A673 (cell line): ENCODE measurements at regions not wholly inside any gene's neighbourhood (a gene's known extent, or its start where the extent isn't known, plus 50 kb on each side); places are given as distances from the start of the nearest gene placed in this dataset.

Source experiments
- EZH2 ChIP-seq: fragments of 200-600 bp; sonication (generic); IDR thresholded peaks from 2 replicates; pipeline ENCODE4 v1.6.1; 2017; ENCODE audit warnings: borderline replicate concordance, low read depth, mild to moderate bottlenecking, mixed read lengths, antibody characterized with exemption, low read length; ENCODE audit not compliant: poor library complexity, severe bottlenecking
- TF ChIP-seq, protein P1 (sequence below): fragments of 300-800, 200-600 bp; sonication (generic); conservative IDR thresholded peaks from 2 replicates; pipeline ENCODE4 v1.5.1; 2017; ENCODE audit warnings: low read depth, mild to moderate bottlenecking, antibody characterized with exemption, low read length, moderate library complexity, mixed read lengths

DNA sequence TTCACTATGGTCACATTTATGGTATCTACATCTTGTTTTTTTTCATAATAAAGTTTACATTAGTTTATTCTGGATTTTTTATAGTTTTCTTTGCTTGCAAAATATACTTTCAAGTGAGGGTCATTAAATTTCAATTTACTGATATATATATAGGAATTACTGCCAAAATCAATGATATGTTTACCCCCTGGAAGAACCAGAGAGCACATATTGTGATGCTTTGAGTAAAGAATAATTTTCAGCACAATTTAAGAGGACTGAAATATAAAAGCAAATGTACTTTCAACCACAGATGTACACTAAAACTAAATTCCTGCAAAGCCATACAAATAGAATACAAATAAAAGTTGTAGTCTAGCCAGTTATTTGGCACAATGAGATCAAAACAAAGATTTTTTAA lies 242.2 kb upstream of the PCDH18 start:
- TF ChIP-seq, protein P1, sequence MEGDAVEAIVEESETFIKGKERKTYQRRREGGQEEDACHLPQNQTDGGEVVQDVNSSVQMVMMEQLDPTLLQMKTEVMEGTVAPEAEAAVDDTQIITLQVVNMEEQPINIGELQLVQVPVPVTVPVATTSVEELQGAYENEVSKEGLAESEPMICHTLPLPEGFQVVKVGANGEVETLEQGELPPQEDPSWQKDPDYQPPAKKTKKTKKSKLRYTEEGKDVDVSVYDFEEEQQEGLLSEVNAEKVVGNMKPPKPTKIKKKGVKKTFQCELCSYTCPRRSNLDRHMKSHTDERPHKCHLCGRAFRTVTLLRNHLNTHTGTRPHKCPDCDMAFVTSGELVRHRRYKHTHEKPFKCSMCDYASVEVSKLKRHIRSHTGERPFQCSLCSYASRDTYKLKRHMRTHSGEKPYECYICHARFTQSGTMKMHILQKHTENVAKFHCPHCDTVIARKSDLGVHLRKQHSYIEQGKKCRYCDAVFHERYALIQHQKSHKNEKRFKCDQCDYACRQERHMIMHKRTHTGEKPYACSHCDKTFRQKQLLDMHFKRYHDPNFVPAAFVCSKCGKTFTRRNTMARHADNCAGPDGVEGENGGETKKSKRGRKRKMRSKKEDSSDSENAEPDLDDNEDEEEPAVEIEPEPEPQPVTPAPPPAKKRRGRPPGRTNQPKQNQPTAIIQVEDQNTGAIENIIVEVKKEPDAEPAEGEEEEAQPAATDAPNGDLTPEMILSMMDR, result no peak
- no peak for TF ChIP-seq EZH2
